ENCODE measurements at regions not wholly inside any gene's neighbourhood (a gene's known extent, or its start where the extent isn't known, plus 50 kb on each side); places are given as distances from the start of the nearest gene placed in this dataset.

DNA sequence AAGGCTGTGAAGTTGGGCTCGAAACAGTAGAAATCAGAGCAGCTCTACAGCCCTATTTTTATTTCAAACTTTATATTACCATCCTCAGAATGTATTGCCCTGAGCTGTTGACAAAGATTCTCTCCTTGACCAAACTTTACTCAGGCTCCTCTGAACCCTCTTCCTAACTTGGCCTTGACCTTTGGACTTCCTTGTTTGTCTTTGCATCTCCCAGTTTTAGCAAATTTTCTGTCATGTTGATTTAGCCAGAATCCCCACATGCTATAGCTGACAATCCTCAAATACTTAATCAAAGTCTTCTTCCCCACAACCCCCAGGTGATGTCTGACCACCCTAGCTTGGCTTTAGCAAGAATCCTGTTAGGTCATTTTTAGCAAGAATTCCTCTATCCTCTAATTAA, 87.4 kb upstream of the GRIN2A start:
- TF ChIP-seq, protein P1, sequence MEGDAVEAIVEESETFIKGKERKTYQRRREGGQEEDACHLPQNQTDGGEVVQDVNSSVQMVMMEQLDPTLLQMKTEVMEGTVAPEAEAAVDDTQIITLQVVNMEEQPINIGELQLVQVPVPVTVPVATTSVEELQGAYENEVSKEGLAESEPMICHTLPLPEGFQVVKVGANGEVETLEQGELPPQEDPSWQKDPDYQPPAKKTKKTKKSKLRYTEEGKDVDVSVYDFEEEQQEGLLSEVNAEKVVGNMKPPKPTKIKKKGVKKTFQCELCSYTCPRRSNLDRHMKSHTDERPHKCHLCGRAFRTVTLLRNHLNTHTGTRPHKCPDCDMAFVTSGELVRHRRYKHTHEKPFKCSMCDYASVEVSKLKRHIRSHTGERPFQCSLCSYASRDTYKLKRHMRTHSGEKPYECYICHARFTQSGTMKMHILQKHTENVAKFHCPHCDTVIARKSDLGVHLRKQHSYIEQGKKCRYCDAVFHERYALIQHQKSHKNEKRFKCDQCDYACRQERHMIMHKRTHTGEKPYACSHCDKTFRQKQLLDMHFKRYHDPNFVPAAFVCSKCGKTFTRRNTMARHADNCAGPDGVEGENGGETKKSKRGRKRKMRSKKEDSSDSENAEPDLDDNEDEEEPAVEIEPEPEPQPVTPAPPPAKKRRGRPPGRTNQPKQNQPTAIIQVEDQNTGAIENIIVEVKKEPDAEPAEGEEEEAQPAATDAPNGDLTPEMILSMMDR (IDR thresholded peaks at IDR 0.05; ENCODE audit: low read depth, low read length), result no peak
- TF ChIP-seq EZH2phosphoT487 (IDR thresholded peaks at IDR 0.05; ENCODE audit: low read depth), result no peak
